Effector CD4-positive, alpha-beta T cell (primary cell): ENCODE measurements at regions not wholly inside any gene's neighbourhood (a gene's known extent, or its start where the extent isn't known, plus 50 kb on each side); places are given as distances from the start of the nearest gene placed in this dataset.
"Not testable (repeated sequence)": the region's sequence is repeated elsewhere in the genome, so short reads cannot be mapped to it uniquely, and the experiment has no call there.

Source experiments
- DNase-seq: peaks from one replicate; pipeline ENCODE4 v3.0.0-alpha.2; 2020

- DNase-seq: no peak
Observed at GRCh38 chr5:86981898-86982297, 285.8 kb upstream of the RASA1 start.

GRCh38 chr5:86983208-86983607, 284.5 kb upstream of the RASA1 start:
- DNase-seq: no peak

- DNase-seq: no peak
Observed at GRCh38 chr5:86986837-86987236, 280.8 kb upstream of the RASA1 start.

- DNase-seq: no peak
Observed at GRCh38 chr5:86997516-86997915, 270.2 kb upstream of the RASA1 start.

- no peak for DNase-seq
Observed at GRCh38 chr5:86999951-87000350, 267.7 kb upstream of the RASA1 start.

GRCh38 chr5:87002485-87002884, 265.2 kb upstream of the RASA1 start:
- DNase-seq: no peak

- no peak for DNase-seq
Observed at GRCh38 chr5:87004101-87004500, 263.6 kb upstream of the RASA1 start.

GRCh38 chr5:87007737-87008136, 259.9 kb upstream of the RASA1 start:
- DNase-seq: no peak

- DNase-seq: no peak
Observed at GRCh38 chr5:87008751-87009560, 258.7 kb upstream of the RASA1 start.

- DNase-seq: no peak
Observed at GRCh38 chr5:87010736-87011135, 256.9 kb upstream of the RASA1 start.

- DNase-seq: no peak
Observed at GRCh38 chr5:87015901-87016300, 251.8 kb upstream of the RASA1 start.

- DNase-seq: no peak
Observed at GRCh38 chr5:87020099-87020934, 247.4 kb upstream of the RASA1 start.

- DNase-seq: no peak
Observed at GRCh38 chr5:87022415-87022814, 245.3 kb upstream of the RASA1 start.

GRCh38 chr5:87027570-87027969, 240.1 kb upstream of the RASA1 start:
- no peak for DNase-seq

GRCh38 chr5:87029951-87030350, 237.7 kb upstream of the RASA1 start:
- DNase-seq: no peak

GRCh38 chr5:87030699-87031098, 237.0 kb upstream of the RASA1 start:
- no peak for DNase-seq

GRCh38 chr5:87034557-87034956, 233.1 kb upstream of the RASA1 start:
- DNase-seq: no peak

- DNase-seq: no peak
Observed at GRCh38 chr5:87042554-87042953, 225.1 kb upstream of the RASA1 start.

GRCh38 chr5:87048156-87048555, 219.5 kb upstream of the RASA1 start:
- no peak for DNase-seq

GRCh38 chr5:87049012-87049411, 218.7 kb upstream of the RASA1 start:
- DNase-seq: not testable (repeated sequence)

GRCh38 chr5:87051502-87052113, 216.1 kb upstream of the RASA1 start:
- no peak for DNase-seq

- DNase-seq: no peak
Observed at GRCh38 chr5:87053146-87053545, 214.5 kb upstream of the RASA1 start.

- no peak for DNase-seq
Observed at GRCh38 chr5:87054821-87055220, 212.9 kb upstream of the RASA1 start.

- no peak for DNase-seq
Observed at GRCh38 chr5:87061046-87061445, 206.6 kb upstream of the RASA1 start.
